ENCODE measurements at regions not wholly inside any gene's neighbourhood (a gene's known extent, or its start where the extent isn't known, plus 50 kb on each side); places are given as distances from the start of the nearest gene placed in this dataset.

GRCh38 chr4:81650606-81651242, 179.0 kb upstream of the RASGEF1B start:
- peak in 1 of 2 experiments; percentile 7 for DNase-seq

GRCh38 chr4:81648576-81649275, 177.0 kb upstream of the RASGEF1B start:
- DNase-seq, result no peak

GRCh38 chr4:81647388-81647787, 175.7 kb upstream of the RASGEF1B start:
- no peak for DNase-seq

- no peak for DNase-seq
Measured at GRCh38 chr4:81642543-81642942, 170.8 kb upstream of the RASGEF1B start.

- DNase-seq, result no peak
Measured at GRCh38 chr4:81639248-81639647, 167.5 kb upstream of the RASGEF1B start.

- no peak for DNase-seq
Measured at GRCh38 chr4:81638698-81639097, 167.0 kb upstream of the RASGEF1B start.

- peak in 1 of 2 experiments; percentile 89 for DNase-seq
Measured at GRCh38 chr4:81635739-81636138, 164.0 kb upstream of the RASGEF1B start.

- DNase-seq, result peak; percentile 34 to 59
Measured at GRCh38 chr4:81634766-81635549, 163.3 kb upstream of the RASGEF1B start.

GRCh38 chr4:81634165-81634564, 162.5 kb upstream of the RASGEF1B start:
- no peak for DNase-seq

GRCh38 chr4:81632581-81633299, 161.0 kb upstream of the RASGEF1B start:
- DNase-seq, result peak in 1 of 2 experiments; percentile 11

- DNase-seq, result peak in 1 of 2 experiments; percentile 49
Measured at GRCh38 chr4:81631958-81632441, 160.3 kb upstream of the RASGEF1B start.

GRCh38 chr4:81629366-81629765, 157.7 kb upstream of the RASGEF1B start:
- no peak for DNase-seq

GRCh38 chr4:81628489-81628888, 156.8 kb upstream of the RASGEF1B start:
- no peak for DNase-seq

GRCh38 chr4:81627590-81627989, 155.9 kb upstream of the RASGEF1B start:
- no peak for DNase-seq

GRCh38 chr4:81626851-81627250, 155.1 kb upstream of the RASGEF1B start:
- DNase-seq, result no peak

GRCh38 chr4:81625422-81626417, 154.0 kb upstream of the RASGEF1B start:
- no peak for DNase-seq

- DNase-seq, result no peak
Measured at GRCh38 chr4:81623434-81623833, 151.7 kb upstream of the RASGEF1B start.

GRCh38 chr4:81622474-81623184, 150.9 kb upstream of the RASGEF1B start:
- DNase-seq, result no peak

GRCh38 chr4:81622028-81622427, 150.3 kb upstream of the RASGEF1B start:
- DNase-seq, result no peak

- peak in 1 of 2 experiments; percentile 52 for DNase-seq
Measured at GRCh38 chr4:81621490-81621889, 149.8 kb upstream of the RASGEF1B start.

GRCh38 chr4:81620442-81620841, 148.7 kb upstream of the RASGEF1B start:
- no peak for DNase-seq

Data from NCI-H187 (cell line).